ENCODE measurements at regions not wholly inside any gene's neighbourhood (a gene's known extent, or its start where the extent isn't known, plus 50 kb on each side); places are given as distances from the start of the nearest gene placed in this dataset.

GRCh38 chr6:91149246-91149955 lies 562.5 kb upstream of the MAP3K7 start:
- TF ChIP-seq CTCF (IDR thresholded peaks at IDR 0.05): no peak

GRCh38 chr6:91144126-91144525 lies 557.3 kb upstream of the MAP3K7 start:
- Histone ChIP-seq H3K4me3 (no peak overlapping the region), H3K9me3 (no peaks in the 10 kb centered on the region), H3K27ac (no peak overlapping the region), H3K36me3 (no peaks in the 10 kb centered on the region), H3K4me1 (ENCODE audit: control insufficient read depth in 1 of 2, low read depth in 2 of 2) (no peaks in the 10 kb centered on the region), H3K27me3 (replicated peaks; ENCODE audit: insufficient read depth) (no peaks in the 10 kb centered on the region)
- no peak for TF ChIP-seq CTCF (IDR thresholded peaks at IDR 0.05)
- no peak for DNase-seq (ENCODE audit: low spot score)
- ATAC-seq (ENCODE audit: insufficient number of reproducible peaks, low FRiP score, low read depth): no peak

More at GRCh38 chr6:91149246-91149955, 562.5 kb upstream of the MAP3K7 start:
- H3K9me3 ChIP-seq: no peaks in the 10 kb centered on the region
- H3K27me3 ChIP-seq (replicated peaks; ENCODE audit: insufficient read depth): no peaks in the 10 kb centered on the region
- H3K4me1 ChIP-seq (ENCODE audit: control insufficient read depth in 1 of 2, low read depth in 2 of 2): no peaks in the 10 kb centered on the region
- ATAC-seq (ENCODE audit: insufficient number of reproducible peaks, low FRiP score, low read depth) (no peak), DNase-seq (ENCODE audit: low spot score) (no peak)
- H3K27ac ChIP-seq: no peak overlapping the region
- no peak overlapping the region for H3K4me3 ChIP-seq
- H3K36me3 ChIP-seq: no peaks in the 10 kb centered on the region

- no peaks in the 10 kb centered on the region for H3K9me3 ChIP-seq
- no peak overlapping the region for H3K27ac ChIP-seq
- no peaks in the 10 kb centered on the region for H3K4me1 ChIP-seq (ENCODE audit: control insufficient read depth in 1 of 2, low read depth in 2 of 2)
- DNase-seq (ENCODE audit: low spot score): no peak
- no peaks in the 10 kb centered on the region for H3K36me3 ChIP-seq
- no peak for ATAC-seq (ENCODE audit: insufficient number of reproducible peaks, low FRiP score, low read depth)
- no peak for TF ChIP-seq CTCF (IDR thresholded peaks at IDR 0.05)
- H3K27me3 ChIP-seq (replicated peaks; ENCODE audit: insufficient read depth): no peaks in the 10 kb centered on the region
- no peak overlapping the region for H3K4me3 ChIP-seq
Observed at GRCh38 chr6:91142154-91142553, 555.3 kb upstream of the MAP3K7 start.

GRCh38 chr6:91141346-91141745 lies 554.5 kb upstream of the MAP3K7 start:
- DNase-seq (ENCODE audit: low spot score): no peak
- ATAC-seq (ENCODE audit: insufficient number of reproducible peaks, low FRiP score, low read depth): no peak
- TF ChIP-seq CTCF (IDR thresholded peaks at IDR 0.05): no peak

GRCh38 chr6:91140449-91140848 lies 553.6 kb upstream of the MAP3K7 start:
- Histone ChIP-seq H3K9me3 (no peaks in the 10 kb centered on the region), H3K4me1 (ENCODE audit: control insufficient read depth in 1 of 2, low read depth in 2 of 2) (no peaks in the 10 kb centered on the region), H3K27me3 (replicated peaks; ENCODE audit: insufficient read depth) (no peaks in the 10 kb centered on the region), H3K36me3 (no peaks in the 10 kb centered on the region), H3K4me3 (no peak overlapping the region), H3K27ac (no peak overlapping the region)
- DNase-seq (ENCODE audit: low spot score) (no peak), ATAC-seq (ENCODE audit: insufficient number of reproducible peaks, low FRiP score, low read depth) (no peak)
- no peak for TF ChIP-seq CTCF (IDR thresholded peaks at IDR 0.05)

More at GRCh38 chr6:91141346-91141745, 554.5 kb upstream of the MAP3K7 start:
- no peaks in the 10 kb centered on the region for H3K4me1 ChIP-seq (ENCODE audit: control insufficient read depth in 1 of 2, low read depth in 2 of 2)
- H3K4me3 ChIP-seq: no peak overlapping the region
- no peaks in the 10 kb centered on the region for H3K27me3 ChIP-seq (replicated peaks; ENCODE audit: insufficient read depth)
- no peaks in the 10 kb centered on the region for H3K9me3 ChIP-seq
- no peak overlapping the region for H3K27ac ChIP-seq
- no peaks in the 10 kb centered on the region for H3K36me3 ChIP-seq

Measured in thoracic aorta (tissue), 2 donors.